GM18870 (cell line): ENCODE measurements at regions not wholly inside any gene's neighbourhood (a gene's known extent, or its start where the extent isn't known, plus 50 kb on each side); places are given as distances from the start of the nearest gene placed in this dataset.
A peak's percentile ranks its signal among the peaks of the same experiment; 100 is the strongest.
"Not testable (repeated sequence)": the region's sequence is repeated elsewhere in the genome, so short reads cannot be mapped to it uniquely, and the experiment has no call there.

Experiments used
- ATAC-seq: cut with Tn5 transposase; IDR thresholded peaks from one replicate; pipeline ENCODE4 v1.9.1; 2021; ENCODE audit warnings: moderate library complexity; ENCODE audit not compliant: unreplicated experiment

DNA sequence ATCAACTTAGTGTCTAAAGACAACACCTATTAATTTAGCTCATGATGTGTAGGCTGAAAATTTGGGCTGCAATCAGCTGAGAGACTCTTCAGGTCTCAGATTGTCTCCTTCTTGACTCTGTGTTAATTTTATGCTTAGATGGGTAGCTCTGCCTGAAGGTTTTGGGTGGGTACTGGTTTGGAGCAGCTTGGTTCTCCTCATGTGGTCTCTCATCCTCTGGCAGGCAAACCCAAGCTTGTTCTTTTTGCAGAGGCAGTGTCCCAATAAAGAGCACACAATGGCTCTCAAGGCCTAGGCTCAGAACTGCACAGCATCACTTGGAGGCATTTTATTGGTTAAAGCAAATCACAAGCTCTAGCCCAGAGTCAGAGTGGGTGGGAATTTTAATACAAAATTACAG lies 280.6 kb downstream of the BTBD3 start:
- no peak for ATAC-seq

DNA sequence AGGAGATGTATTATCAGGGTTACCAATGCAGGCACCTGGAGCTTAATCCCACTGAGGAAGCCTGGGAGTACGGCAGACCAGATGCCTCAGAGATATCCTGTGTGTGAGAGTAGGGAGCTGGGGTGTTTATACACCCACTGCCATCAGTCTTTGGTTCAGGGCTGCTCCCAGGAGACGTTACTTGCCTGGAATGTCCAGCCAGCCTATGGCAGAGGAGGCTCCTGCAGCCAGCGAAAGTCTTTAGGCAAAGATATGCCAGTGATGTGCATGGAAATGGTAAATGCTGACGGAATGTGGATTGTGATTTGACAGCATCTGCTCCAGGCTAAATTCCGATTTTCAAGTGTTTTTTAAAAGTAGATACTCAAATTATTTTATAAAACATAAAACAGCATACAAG lies 282.0 kb downstream of the BTBD3 start:
- no peak for ATAC-seq

- ATAC-seq = no peak
Observed at GRCh38 chr20:12201289-12201991, 283.7 kb downstream of the BTBD3 start.

DNA sequence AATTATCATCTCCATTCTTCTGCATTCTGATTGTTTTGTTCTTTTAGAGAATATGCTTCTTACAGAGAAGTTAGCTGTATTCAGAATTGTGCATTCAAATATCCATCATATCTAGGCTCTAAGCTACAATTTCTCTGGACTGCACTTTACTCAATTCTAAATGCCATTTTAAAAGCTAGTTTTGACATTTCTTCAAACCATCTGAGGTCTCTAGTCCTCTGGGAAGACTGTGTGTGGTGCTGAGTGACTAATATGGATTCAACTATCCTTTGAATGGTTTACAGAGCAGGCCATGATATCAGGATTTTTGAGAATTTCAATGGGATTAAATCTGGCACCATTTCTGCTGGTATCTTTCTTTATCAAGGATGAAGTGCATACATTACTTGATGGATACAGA lies 285.7 kb downstream of the BTBD3 start:
- no peak for ATAC-seq

GRCh38 chr20:12203981-12204380 lies 286.3 kb downstream of the BTBD3 start:
- peak; percentile 74 for ATAC-seq

GRCh38 chr20:12207875-12208274 lies 290.2 kb downstream of the BTBD3 start:
- no peak for ATAC-seq

DNA sequence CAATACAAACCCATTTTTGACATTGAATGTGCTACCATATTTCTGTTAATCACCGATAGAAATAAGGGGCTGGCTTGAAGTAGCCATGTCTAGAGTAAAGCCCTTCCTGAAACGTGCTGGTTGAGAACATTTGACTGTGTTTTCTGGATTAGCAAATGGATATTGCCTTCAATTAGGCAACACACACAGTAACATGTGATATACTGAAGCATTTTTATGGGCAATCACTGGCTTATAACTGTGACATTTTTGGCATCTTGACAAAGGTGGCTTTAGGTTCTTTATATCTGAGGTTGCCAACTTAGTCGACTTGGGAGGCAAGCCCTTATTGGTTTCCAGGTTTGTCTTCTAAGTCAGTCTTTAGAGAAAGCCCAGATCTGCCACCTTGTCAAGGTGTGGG lies 292.9 kb downstream of the BTBD3 start:
- ATAC-seq = no peak

GRCh38 chr20:12211361-12211760 lies 293.7 kb downstream of the BTBD3 start:
- ATAC-seq = no peak

DNA sequence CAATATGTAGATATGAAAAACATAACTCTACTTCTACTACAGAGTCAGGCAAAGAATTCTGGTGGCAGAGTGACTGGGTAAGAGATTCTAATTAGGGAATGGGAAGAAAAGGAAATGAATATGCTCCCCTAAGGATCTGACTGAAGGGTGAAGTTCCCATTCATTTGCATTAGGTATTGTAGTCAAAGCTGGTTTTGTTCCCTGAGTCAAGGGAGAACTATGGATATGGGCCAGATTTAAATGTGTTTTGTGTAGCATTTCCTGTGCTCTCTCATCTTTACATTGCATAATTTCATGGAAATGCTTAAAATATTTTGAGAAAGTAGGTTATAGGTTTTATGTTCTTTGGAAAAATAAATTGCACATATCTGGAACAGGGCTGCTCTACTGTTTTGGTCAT lies 299.7 kb downstream of the BTBD3 start:
- ATAC-seq = no peak

DNA sequence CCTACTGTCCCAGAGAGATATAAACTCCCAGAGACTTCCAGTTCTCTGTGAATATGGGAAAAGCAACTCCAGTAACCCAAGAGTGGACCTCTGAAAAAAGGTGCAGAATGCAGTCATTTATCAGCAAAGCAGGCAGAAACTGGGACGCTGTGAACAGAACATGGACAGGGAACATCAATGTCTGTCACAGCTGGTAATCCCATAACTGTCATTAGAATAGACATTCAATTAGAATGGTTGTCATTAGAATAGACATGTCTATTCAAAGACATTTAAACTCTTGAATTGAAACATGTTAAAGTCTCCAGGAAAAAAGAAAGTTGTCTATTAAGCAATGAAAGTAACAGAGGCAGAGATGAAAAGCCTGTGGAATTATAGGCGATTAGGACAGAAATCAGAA lies 302.1 kb downstream of the BTBD3 start:
- no peak for ATAC-seq

DNA sequence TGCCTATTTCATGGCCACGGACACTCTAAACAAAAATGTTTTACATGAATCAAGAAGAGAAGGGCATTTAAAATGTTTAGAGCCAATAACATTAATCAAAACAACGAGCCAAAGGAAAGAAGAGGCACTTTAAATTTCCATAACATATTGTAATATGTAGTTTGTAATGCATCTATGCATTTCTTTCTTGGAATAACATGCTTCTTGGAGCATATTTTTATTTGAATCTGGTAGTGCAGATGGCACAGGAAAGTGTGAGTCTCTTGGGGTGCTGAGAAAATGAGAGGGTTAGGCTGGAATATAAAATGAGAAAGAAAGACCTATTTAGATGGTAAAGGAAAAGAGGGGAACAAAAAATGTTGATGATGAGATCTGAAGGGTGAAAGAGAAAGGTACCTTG lies 305.4 kb downstream of the BTBD3 start:
- ATAC-seq = no peak

- ATAC-seq = no peak
Observed at GRCh38 chr20:12225898-12226297, 308.2 kb downstream of the BTBD3 start.

GRCh38 chr20:12229891-12230290 lies 312.2 kb downstream of the BTBD3 start:
- ATAC-seq = no peak

DNA sequence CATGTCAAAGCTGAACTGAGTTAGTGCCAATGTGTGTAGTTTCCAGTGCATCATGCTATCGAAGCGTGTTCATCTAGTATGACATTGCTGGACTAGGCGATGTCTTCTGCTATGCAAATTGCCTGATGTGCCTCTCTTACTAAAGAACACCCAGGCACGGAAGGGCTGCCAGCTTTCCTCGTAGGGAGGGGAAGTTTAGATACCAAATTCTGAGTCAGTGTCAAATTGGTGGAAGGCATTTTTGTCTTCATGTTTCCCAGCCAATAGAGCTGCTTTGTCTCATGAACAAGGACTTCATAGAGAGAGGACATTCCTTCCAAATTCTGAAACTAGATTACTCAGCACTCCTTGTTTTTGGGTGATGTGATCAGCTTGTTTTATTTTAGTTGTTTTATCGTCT lies 320.1 kb downstream of the BTBD3 start:
- ATAC-seq = no peak

- ATAC-seq = no peak
Observed at GRCh38 chr20:12241065-12241464, 323.4 kb downstream of the BTBD3 start.

DNA sequence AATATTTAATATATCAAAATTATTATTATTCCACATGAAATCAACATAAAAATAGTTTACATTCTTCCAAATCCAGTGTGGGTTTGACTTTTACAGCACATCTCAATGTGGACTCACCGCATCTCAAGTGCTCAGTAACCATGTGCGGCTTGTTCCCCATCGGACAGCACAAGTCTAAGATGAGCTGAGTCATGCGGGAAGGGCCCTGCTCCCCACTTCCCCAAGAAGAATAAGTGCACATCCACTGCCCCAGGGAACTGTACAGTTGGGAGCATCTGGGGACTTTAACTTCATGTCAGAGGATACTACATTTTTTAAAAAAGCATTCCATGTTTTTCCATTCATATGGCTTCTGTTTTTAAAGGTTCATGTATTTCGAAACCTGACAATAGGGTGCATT lies 325.6 kb downstream of the BTBD3 start:
- ATAC-seq = no peak

- no peak for ATAC-seq
Observed at GRCh38 chr20:12248481-12248880, 330.8 kb downstream of the BTBD3 start.

DNA sequence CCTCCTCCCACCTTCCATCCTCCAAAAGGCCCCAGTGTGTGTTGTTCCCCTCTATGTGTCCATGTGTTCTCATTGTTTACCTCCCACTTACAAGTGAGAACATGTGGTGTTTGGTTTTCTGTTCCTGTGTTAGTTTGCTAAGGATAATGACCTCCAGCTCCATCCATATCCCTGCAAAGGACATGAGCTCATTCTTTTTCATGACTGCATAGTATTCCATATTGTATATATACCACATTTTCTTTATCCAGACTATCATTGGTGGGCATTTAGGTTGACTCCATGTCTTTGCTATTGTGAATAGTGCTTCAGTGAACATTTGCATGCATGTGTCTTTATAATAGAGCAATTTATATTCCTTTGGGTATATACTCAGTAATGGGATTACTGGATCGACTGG lies 333.0 kb downstream of the BTBD3 start:
- ATAC-seq = not testable (repeated sequence)

DNA sequence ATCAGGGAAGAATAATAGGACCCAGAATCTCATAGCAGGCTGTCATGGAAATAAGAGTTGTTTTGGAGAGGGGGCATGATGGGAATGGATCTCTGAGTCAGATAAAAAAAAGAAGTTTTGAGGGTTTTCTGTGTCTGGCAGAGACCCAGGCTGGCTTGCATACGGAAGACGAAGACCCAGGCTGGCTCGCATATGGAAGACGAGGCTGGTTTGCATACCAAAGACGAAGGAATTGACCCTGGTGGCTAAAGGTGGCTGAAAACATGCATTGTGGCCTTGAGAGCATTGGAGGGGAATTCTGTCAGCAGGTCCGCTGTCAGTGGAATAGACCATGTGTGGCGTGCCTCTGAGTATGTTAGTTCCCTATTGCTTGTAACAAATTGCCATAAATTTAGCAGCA lies 335.1 kb downstream of the BTBD3 start:
- no peak for ATAC-seq

DNA sequence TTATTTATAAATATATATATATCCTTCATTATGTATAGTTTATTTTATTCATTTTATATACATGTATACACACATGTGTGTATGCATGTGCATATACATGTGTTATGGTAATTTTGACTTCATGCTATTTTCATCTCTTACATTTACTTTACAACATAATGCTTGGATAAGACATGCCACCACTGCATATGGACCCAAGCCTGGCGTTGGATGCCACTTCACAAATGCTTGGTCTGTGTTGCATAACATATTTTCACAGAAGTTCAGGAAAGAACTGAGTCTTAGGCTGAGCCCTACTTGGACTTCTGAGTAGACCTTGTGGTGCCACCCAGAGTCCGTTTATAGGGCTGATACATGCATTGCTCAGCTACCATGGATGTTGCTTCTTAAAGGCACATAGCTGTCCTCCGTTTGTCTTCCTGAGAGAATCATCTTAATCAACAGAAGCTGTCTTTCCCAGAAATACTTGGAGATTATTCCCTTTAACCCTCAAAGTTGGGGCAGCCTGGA lies 337.8 kb downstream of the BTBD3 start:
- no peak for ATAC-seq

DNA sequence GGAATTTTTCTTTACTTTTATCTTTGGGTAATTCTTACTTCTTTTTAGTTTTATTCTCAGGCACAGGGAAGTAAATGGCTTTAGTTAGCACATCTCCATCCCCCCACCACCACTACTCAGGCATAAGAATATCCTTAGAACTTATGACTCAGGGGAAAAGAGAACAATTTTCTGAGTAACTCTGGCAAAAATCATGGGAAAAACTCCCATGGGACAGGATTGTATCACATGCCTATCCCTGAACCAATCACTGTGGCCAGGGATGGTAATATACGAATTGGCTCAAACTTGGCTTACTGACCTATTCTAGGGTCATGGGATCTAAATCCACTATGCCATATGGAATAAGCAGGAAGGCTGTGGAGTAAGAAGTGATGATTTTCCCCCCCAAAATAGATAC lies 339.1 kb downstream of the BTBD3 start:
- ATAC-seq = no peak

DNA sequence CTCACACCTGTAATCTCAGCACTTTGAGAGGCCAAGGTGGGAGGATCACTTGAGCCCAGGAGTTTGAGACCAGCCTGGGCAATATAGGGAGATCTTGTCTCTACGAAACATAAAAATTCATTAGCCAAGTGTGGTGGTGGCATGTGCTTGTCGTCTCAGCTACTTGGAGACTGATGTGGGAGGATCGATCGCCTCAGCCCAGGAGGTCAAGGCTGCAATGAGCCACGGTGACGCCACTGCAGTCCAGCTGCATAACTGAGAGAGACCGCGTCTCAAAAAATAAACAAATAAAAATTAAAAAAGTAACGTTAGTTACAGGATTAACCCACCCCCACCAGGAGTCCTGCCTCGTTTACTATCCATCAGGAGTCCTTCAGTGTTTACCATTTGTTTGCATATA lies 345.1 kb downstream of the BTBD3 start:
- ATAC-seq = no peak

GRCh38 chr20:12264711-12265110 lies 347.0 kb downstream of the BTBD3 start:
- ATAC-seq = no peak
